CD4-positive, alpha-beta memory T cell (primary cell): ENCODE measurements at regions not wholly inside any gene's neighbourhood (a gene's known extent, or its start where the extent isn't known, plus 50 kb on each side); places are given as distances from the start of the nearest gene placed in this dataset.
"Not testable (repeated sequence)": the region's sequence is repeated elsewhere in the genome, so short reads cannot be mapped to it uniquely, and the experiment has no call there.

Source experiments
- CTCF ChIA-PET: fragments of 350-600 bp; sonication (Branson Sonifier 250); formaldehyde crosslinking; loops from one replicate; lab custom pipeline; 2021; ENCODE audit warnings: inconsistent platforms; ENCODE audit not compliant: partially characterized antibody; lab: Charles Lee
- POLR2A ChIA-PET: fragments of 350-600 bp; sonication (Branson Sonifier 250); formaldehyde crosslinking; loops from one replicate; lab custom pipeline; 2021; ENCODE audit not compliant: partially characterized antibody; lab: Charles Lee
- DNase-seq, 5 donors: peaks; one replicate each; pipeline versions ENCODE4 v3.0.0 to v3.0.0-alpha.2; 2020 to 2022; ENCODE audit warnings: mixed read lengths in 1 of 5
- H3K27ac ChIP-seq: one replicate; pipeline ENCODE4 v1.7.0; 2013; ENCODE audit warnings: low read depth, low read length
- H3K27me3 ChIP-seq: 2 replicates; pipeline ENCODE4 v1.7.0; 2013; ENCODE audit warnings: mild to moderate bottlenecking, low read length, moderate library complexity; ENCODE audit not compliant: insufficient read depth
- H3K36me3 ChIP-seq: 2 replicates; pipeline ENCODE4 v1.7.0; 2013; ENCODE audit warnings: mild to moderate bottlenecking, low read length, moderate library complexity; ENCODE audit not compliant: insufficient read depth
- H3K4me1 ChIP-seq: 2 replicates; pipeline ENCODE4 v1.7.0; 2013; ENCODE audit warnings: mild to moderate bottlenecking, low read length, moderate library complexity; ENCODE audit not compliant: insufficient read depth
- H3K4me3 ChIP-seq, 2 donors: one replicate each; pipeline ENCODE4 v1.7.0; 2013; ENCODE audit warnings: low read length in 2 of 2, mild to moderate bottlenecking in 1 of 2
- H3K9me3 ChIP-seq, 2 donors: one replicate each; pipeline ENCODE4 v1.7.0; 2013; ENCODE audit warnings: low read length in 2 of 2, control low read depth in 1 of 2; ENCODE audit not compliant: control insufficient read depth in 1 of 2
- H3K27ac Mint-ChIP-seq, 7 donors: one replicate each; pipeline ENCODE4 v1.8.0; 2020 to 2021; ENCODE audit warnings: mixed read lengths in 7 of 7, mild to moderate bottlenecking in 6 of 7, inconsistent platforms in 3 of 7, moderate library complexity in 3 of 7
- H3K27me3 Mint-ChIP-seq, 2 donors: one replicate each; pipeline ENCODE4 v1.8.0; 2020 to 2021; ENCODE audit warnings: mixed read lengths in 2 of 2
- H3K36me3 Mint-ChIP-seq, 2 donors: one replicate each; pipeline ENCODE4 v1.8.0; 2020 to 2021; ENCODE audit warnings: mixed read lengths in 2 of 2, inconsistent platforms in 1 of 2, mild to moderate bottlenecking in 1 of 2
- H3K4me1 Mint-ChIP-seq, 4 donors: one replicate each; pipeline ENCODE4 v1.8.0; 2020 to 2021; ENCODE audit warnings: mixed read lengths in 4 of 4, mild to moderate bottlenecking in 1 of 4
- H3K4me3 Mint-ChIP-seq, 8 donors: one replicate each; pipeline ENCODE4 v1.8.0; 2020 to 2021; ENCODE audit warnings: mixed read lengths in 8 of 8, mild to moderate bottlenecking in 7 of 8, moderate library complexity in 6 of 8, inconsistent platforms in 3 of 8
- H3K9me3 Mint-ChIP-seq, 8 donors: one replicate each; pipeline ENCODE4 v1.8.0; 2020 to 2021; ENCODE audit warnings: mixed read lengths in 8 of 8, mild to moderate bottlenecking in 5 of 8, inconsistent platforms in 3 of 8, moderate library complexity in 1 of 8
- intact Hi-C: fragments of 100-400 bp; cut with micrococcal nuclease; formaldehyde crosslinking; loops from one replicate; pipeline ENCODE4 v1.15.1; 2023

DNA sequence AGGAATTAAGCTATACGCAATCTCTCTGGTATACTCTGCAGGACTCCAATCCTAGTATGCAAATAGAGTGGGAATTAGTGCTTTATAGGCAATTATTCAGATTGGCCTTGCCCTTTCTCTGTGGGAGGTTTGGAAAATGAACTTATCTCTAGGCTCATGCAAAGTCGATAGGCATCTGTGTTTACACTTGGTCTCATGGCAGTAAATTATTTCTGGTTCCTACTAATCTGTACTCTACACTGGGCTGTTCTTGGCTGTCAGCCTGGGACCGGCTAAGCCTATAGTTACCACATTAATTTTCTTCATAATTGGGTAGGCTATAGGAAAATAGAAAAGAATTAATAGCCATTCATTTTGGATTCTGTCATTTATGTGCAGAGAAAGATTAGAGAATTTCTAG is 544.6 kb downstream of the AMY1C start:
- Histone ChIP-seq H3K4me3 (no peak overlapping the region), H3K9me3 (no peaks in the 10 kb centered on the region), H3K27me3 (no peaks in the 10 kb centered on the region), H3K27ac (no peak overlapping the region), H3K4me1 (no peaks in the 10 kb centered on the region), H3K36me3 (no peaks in the 10 kb centered on the region)
- H3K27ac Mint-ChIP-seq = no peak overlapping the region
- intact Hi-C loops = no loop called here
- H3K4me1 Mint-ChIP-seq = no peaks in the 10 kb centered on the region
- no peak overlapping the region for H3K4me3 Mint-ChIP-seq
- DNase-seq = no peak
- H3K9me3 Mint-ChIP-seq = peaks cover 0 to 17% (median 5%) of the 10 kb centered on the region in 8 donors
- CTCF ChIA-PET = no interaction called here
- no peaks in the 10 kb centered on the region for H3K27me3 Mint-ChIP-seq
- POLR2A ChIA-PET = no interaction called here
- no peaks in the 10 kb centered on the region for H3K36me3 Mint-ChIP-seq

DNA sequence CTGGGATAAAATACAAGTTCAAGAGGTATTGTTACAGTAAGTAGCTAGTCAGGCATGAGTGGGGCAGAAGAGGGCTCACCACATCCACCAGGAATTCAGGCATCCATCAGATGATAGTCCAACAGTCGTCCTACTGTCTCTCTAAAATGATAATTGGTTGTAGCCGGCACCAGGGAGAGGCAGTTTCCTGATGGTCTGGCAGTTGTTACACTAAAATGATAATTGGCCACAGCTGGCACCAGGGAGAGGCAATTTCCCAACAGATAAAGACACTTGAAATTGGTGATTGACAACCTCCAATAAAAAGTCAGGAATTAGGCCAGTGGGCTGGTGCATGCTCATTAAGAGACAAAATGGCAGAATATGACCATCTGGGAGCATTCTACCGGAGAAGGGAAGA is 545.8 kb downstream of the AMY1C start:
- Mint-ChIP-seq H3K27ac (no peak overlapping the region), H3K4me1 (no peaks in the 10 kb centered on the region), H3K36me3 (no peaks in the 10 kb centered on the region), H3K4me3 (no peak overlapping the region), H3K9me3 (peaks cover 0 to 18% (median 4%) of the 10 kb centered on the region in 8 donors), H3K27me3 (no peaks in the 10 kb centered on the region)
- Histone ChIP-seq H3K27me3 (no peaks in the 10 kb centered on the region), H3K9me3 (no peaks in the 10 kb centered on the region), H3K36me3 (no peaks in the 10 kb centered on the region), H3K27ac (no peak overlapping the region), H3K4me1 (no peaks in the 10 kb centered on the region), H3K4me3 (no peak overlapping the region)
- intact Hi-C loops = no loop called here
- ChIA-PET POLR2A (no interaction called here), CTCF (no interaction called here)
- DNase-seq = no peak

DNA sequence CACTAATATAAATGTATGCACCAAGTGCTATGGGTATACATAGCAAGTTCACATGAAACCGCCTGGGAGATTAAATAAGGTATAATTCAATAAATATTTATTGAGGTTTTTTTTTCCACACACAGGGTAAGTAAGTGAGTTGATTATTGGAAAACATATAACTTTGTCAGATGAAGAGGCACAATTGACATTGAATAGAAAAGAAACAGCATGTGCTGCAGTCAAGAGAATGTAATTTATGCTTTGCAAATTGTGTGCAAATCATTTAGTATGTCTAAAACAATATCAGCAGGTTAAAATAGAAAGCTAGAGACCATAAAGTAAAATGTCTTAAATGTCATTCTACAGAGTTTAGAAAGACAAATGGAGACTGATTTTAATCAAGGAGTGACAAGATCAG is 560.0 kb downstream of the AMY1C start:
- ChIA-PET POLR2A (no interaction called here), CTCF (no interaction called here)
- H3K27ac Mint-ChIP-seq = no peak overlapping the region
- peaks cover 2 to 37% (median 14%) of the 10 kb centered on the region in 8 donors for H3K9me3 Mint-ChIP-seq
- no peak overlapping the region for H3K4me3 Mint-ChIP-seq
- H3K27me3 Mint-ChIP-seq = no peaks in the 10 kb centered on the region
- H3K36me3 Mint-ChIP-seq = no peaks in the 10 kb centered on the region
- H3K4me3 ChIP-seq = no peak overlapping the region
- DNase-seq = no peak
- no peaks in the 10 kb centered on the region for H3K9me3 ChIP-seq
- no peaks in the 10 kb centered on the region for H3K4me1 Mint-ChIP-seq
- H3K27ac ChIP-seq = no peak overlapping the region
- intact Hi-C loops = no loop called here
- H3K4me1 ChIP-seq = no peaks in the 10 kb centered on the region
- no peaks in the 10 kb centered on the region for H3K36me3 ChIP-seq
- H3K27me3 ChIP-seq = no peaks in the 10 kb centered on the region

DNA sequence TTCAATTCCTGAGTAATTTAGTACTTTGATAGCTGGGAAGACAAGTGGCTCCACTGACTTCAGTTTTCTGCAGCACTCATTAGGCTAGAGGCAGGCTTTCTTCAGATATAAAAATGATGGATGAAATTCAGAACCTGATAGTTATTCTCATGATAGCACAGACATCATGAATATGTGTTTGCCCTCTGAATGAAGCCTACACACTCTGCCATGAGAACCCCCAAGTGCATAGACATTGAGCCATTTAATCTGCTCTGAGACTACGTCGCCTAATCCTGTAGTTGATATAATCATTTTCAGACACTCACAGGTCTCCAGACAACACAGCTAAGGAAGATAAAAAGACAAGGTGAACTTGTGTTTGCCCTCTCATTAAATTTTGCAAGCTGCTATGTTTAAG is 566.1 kb downstream of the AMY1C start:
- Mint-ChIP-seq H3K27ac (no peak overlapping the region), H3K4me3 (no peak overlapping the region), H3K36me3 (no peaks in the 10 kb centered on the region), H3K27me3 (no peaks in the 10 kb centered on the region), H3K4me1 (no peaks in the 10 kb centered on the region), H3K9me3 (peaks cover 0 to 26% (median 14%) of the 10 kb centered on the region in 8 donors)
- ChIA-PET POLR2A (no interaction called here), CTCF (no interaction called here)
- DNase-seq = no peak
- Histone ChIP-seq H3K4me3 (no peak overlapping the region), H3K27ac (no peak overlapping the region), H3K27me3 (no peaks in the 10 kb centered on the region), H3K9me3 (no peaks in the 10 kb centered on the region), H3K36me3 (no peaks in the 10 kb centered on the region), H3K4me1 (no peaks in the 10 kb centered on the region)
- intact Hi-C loops = no loop called here

DNA sequence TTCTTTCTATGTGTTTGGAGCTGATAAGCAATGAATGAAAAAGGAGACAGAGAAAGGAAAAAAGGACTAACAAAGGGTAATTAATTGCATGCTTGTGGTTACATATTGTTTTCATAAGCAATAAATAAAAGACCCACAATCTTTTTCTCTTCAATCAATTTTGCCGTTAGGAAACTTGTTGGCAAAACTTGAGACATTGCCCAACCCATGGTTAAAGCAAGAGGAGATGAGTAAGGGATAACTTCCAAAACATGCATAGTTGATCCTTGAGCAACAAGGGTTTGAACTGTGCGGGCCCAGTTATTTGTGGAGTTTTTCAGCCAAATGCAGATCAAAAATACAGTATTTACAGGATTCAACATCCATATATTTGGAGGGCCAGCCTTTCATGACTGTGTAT is 572.4 kb downstream of the AMY1C start:
- no peak overlapping the region for H3K27ac ChIP-seq
- CTCF ChIA-PET = no interaction called here

DNA sequence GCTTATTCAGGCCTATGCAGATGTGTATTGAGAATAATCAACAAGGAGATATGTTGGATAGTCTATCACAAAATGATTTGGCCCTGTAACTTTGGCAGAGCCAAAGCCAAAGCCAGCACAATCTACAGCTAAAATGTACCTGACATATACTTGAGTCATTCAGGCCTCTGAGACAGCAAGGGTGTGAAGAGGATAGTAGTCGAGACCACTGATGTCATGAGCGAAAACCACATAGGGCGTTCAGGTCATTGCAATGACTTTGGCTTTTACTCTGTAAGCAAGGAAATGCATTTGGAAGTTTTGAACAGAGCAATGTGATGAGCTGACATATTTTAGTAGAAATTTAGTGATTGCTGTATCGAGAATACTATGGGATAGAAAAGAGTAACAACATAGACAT is 579.6 kb downstream of the AMY1C start:
- H3K4me3 ChIP-seq = no peak overlapping the region
- CTCF ChIA-PET = no interaction called here
- H3K36me3 Mint-ChIP-seq = no peaks in the 10 kb centered on the region

More for the DNA sequence above, 572.4 kb downstream of the AMY1C start:
- Mint-ChIP-seq H3K27ac (no peak overlapping the region), H3K27me3 (no peaks in the 10 kb centered on the region), H3K4me1 (no peaks in the 10 kb centered on the region), H3K36me3 (no peaks in the 10 kb centered on the region), H3K9me3 (peaks cover 0 to 15% (median 6%) of the 10 kb centered on the region in 8 donors), H3K4me3 (no peak overlapping the region)
- H3K4me1 ChIP-seq = no peaks in the 10 kb centered on the region
- POLR2A ChIA-PET = no interaction called here
- DNase-seq = no peak
- intact Hi-C loops = no loop called here
- H3K36me3 ChIP-seq = no peaks in the 10 kb centered on the region
- no peaks in the 10 kb centered on the region for H3K9me3 ChIP-seq
- H3K4me3 ChIP-seq = no peak overlapping the region
- H3K27me3 ChIP-seq = no peaks in the 10 kb centered on the region

DNA sequence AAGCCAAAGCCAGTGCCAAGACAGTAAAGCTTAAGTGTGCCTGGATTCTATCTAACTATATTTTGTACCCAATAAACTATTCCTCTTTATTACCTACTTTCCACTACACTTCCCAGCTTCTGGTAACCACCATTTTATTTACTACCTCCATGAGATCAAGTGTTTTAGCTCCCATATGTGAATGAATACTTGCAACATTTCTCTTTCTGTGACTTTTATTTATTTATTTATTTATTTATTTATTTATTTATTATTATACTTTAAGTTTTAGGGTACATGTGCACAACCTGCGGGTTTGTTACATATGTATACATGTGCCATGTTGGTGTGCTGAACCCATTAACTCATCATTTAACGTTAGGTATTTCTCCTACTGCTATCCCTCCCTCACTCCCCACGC is 582.1 kb downstream of the AMY1C start:
- CTCF ChIA-PET = no interaction called here
- H3K4me3 Mint-ChIP-seq = no peak overlapping the region
- no peak overlapping the region for H3K27ac Mint-ChIP-seq
- peaks cover 5 to 29% (median 22%) of the 10 kb centered on the region in 8 donors for H3K9me3 Mint-ChIP-seq
- POLR2A ChIA-PET = no interaction called here
- H3K36me3 ChIP-seq = no peaks in the 10 kb centered on the region
- H3K27ac ChIP-seq = no peak overlapping the region
- no peaks in the 10 kb centered on the region for H3K4me1 Mint-ChIP-seq
- H3K9me3 ChIP-seq = no peaks in the 10 kb centered on the region
- H3K4me3 ChIP-seq = no peak overlapping the region
- no peak for DNase-seq
- no peaks in the 10 kb centered on the region for H3K4me1 ChIP-seq
- no peaks in the 10 kb centered on the region for H3K27me3 ChIP-seq
- intact Hi-C loops = no loop called here
- peaks cover under 1 to 1% of the 10 kb centered on the region in 2 donors for H3K36me3 Mint-ChIP-seq
- H3K27me3 Mint-ChIP-seq = no peaks in the 10 kb centered on the region

More for the DNA sequence above, 579.6 kb downstream of the AMY1C start:
- H3K9me3 ChIP-seq = no peaks in the 10 kb centered on the region
- no peak for DNase-seq
- no peak overlapping the region for H3K4me3 Mint-ChIP-seq
- no peak overlapping the region for H3K27ac Mint-ChIP-seq
- H3K9me3 Mint-ChIP-seq = peaks cover 5 to 18% (median 12%) of the 10 kb centered on the region in 8 donors
- H3K4me1 Mint-ChIP-seq = no peaks in the 10 kb centered on the region
- H3K27me3 Mint-ChIP-seq = no peaks in the 10 kb centered on the region
- intact Hi-C loops = no loop called here
- POLR2A ChIA-PET = no interaction called here
- no peaks in the 10 kb centered on the region for H3K4me1 ChIP-seq
- no peak overlapping the region for H3K27ac ChIP-seq
- no peaks in the 10 kb centered on the region for H3K27me3 ChIP-seq
- H3K36me3 ChIP-seq = no peaks in the 10 kb centered on the region

DNA sequence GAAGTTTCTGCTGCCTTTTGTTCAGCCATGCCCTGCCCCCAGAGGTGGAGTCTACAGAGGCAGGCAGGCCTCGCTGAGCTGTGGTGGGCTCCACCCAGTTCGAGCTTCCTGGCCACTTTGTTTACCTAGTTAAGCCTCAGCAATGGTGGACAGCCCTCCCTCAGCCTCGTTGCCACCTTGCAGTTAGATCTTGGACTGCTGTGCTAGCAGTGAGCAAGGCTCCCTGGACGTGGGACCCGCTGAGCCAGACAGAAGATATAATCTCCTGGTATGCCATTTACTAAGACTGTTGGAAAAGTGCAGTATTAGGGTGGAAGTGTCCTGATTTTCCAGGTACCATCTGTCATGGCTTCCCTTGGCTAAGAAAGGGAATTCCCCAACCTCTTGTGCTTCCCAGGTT is 588.2 kb downstream of the AMY1C start:
- POLR2A ChIA-PET, H3K4me1 ChIP-seq, H3K36me3 ChIP-seq, H3K9me3 ChIP-seq, H3K36me3 Mint-ChIP-seq, H3K27me3 ChIP-seq, DNase-seq, H3K27ac ChIP-seq, H3K4me3 Mint-ChIP-seq, CTCF ChIA-PET, H3K4me3 ChIP-seq, H3K4me1 Mint-ChIP-seq, H3K27ac Mint-ChIP-seq, H3K27me3 Mint-ChIP-seq, intact Hi-C loops: not testable (repeated sequence)
- H3K9me3 Mint-ChIP-seq = peaks cover 8 to 41% (median 30%) of the 10 kb centered on the region in 8 donors
